ENCODE measurements at regions not wholly inside any gene's neighbourhood (a gene's known extent, or its start where the extent isn't known, plus 50 kb on each side); places are given as distances from the start of the nearest gene placed in this dataset.

DNA sequence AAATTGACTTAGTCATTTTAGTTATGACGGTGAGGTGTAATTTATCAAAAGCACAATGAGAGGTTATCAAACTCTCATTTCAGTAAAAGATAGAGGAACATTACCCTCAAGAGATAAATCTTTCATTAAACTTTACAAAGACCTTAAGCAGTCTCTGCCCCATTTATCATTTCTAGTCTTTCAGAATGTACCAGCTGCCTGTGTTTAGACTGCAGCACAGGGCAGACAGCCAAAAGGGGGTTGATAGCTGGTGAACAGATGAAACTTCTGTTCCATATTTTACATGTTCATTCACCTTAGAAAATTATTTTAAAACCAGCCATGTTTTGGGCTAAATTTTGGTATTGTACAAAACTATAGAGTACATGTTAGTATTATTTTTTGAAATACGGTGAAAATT lies 514.6 kb upstream of the CNTN3 start:
- no peaks in the 10 kb centered on the region for H3K4me1 ChIP-seq (ENCODE audit: control insufficient read depth, insufficient read depth, low read length)
- no peak overlapping the region for H2BK5ac ChIP-seq (ENCODE audit: low read depth, low read length, poor library complexity, severe bottlenecking)
- H3K27ac ChIP-seq (ENCODE audit: insufficient read depth, low read length) = no peak overlapping the region
- no peak overlapping the region for H4K8ac ChIP-seq (ENCODE audit: low read depth in 2 of 2, low read length in 2 of 2)
- DNase-seq = no peak
- no peaks in the 10 kb centered on the region for H3K9me1 ChIP-seq (ENCODE audit: insufficient read depth, low read length)
- H3K4me2 ChIP-seq (ENCODE audit: low read depth, low read length) = no peak overlapping the region
- WGBS, 2 experiments (ENCODE audit: extremely low coverage in 2 of 2, insufficient read length in 1 of 2) = no CpG with 5 or more reads among the region's 2 CpGs
- no peak overlapping the region for H3K4ac ChIP-seq (ENCODE audit: low read depth, low read length)
- H2AK5ac ChIP-seq (ENCODE audit: low read depth, low read length) = no peak overlapping the region
- H3K27me3 ChIP-seq (ENCODE audit: control insufficient read depth, insufficient read depth, low read length) = no peaks in the 10 kb centered on the region
- no peak overlapping the region for H3K9ac ChIP-seq (ENCODE audit: low read depth, low read length)
- H2BK15ac ChIP-seq (ENCODE audit: low read depth, low read length) = no peak overlapping the region
- ChIA-PET POLR2A (ENCODE audit: unreplicated experiment) (no interaction called here), CTCF (no interaction called here)
- no peak overlapping the region for H3K18ac ChIP-seq (ENCODE audit: low read depth, low read length)
- H2BK120ac ChIP-seq (ENCODE audit: low read depth, low read length) = no peak overlapping the region
- intact Hi-C loops (cut with micrococcal nuclease) (no loop called here), in situ Hi-C loops (cut with MboI; ENCODE audit: low sequenced_read_pairs) (no loop called here), dilution Hi-C loops (cut with HindIII; ENCODE audit: low sequenced_read_pairs, unreplicated experiment) (no loop called here)
- no peak overlapping the region for H3K4me3 ChIP-seq (ENCODE audit: insufficient read depth, low read depth, low read length)
- H3K56ac ChIP-seq (ENCODE audit: extremely low read depth, insufficient read depth, low read length) = no peak overlapping the region
- H2BK20ac ChIP-seq (ENCODE audit: low read depth, low read length) = no peak overlapping the region
- H3K36me3 ChIP-seq (ENCODE audit: control insufficient read depth, insufficient read depth, low read length) = no peaks in the 10 kb centered on the region
- no TSS peak for BruUV-seq (replicated peaks)
- H3K14ac ChIP-seq (replicated peaks; ENCODE audit: low read depth, low read length) = no peak overlapping the region
- TF ChIP-seq MAZ (IDR thresholded peaks at IDR 0.05; ENCODE audit: borderline replicate concordance, low read depth, low read length) = no peak
- TF ChIP-seq, protein P1, sequence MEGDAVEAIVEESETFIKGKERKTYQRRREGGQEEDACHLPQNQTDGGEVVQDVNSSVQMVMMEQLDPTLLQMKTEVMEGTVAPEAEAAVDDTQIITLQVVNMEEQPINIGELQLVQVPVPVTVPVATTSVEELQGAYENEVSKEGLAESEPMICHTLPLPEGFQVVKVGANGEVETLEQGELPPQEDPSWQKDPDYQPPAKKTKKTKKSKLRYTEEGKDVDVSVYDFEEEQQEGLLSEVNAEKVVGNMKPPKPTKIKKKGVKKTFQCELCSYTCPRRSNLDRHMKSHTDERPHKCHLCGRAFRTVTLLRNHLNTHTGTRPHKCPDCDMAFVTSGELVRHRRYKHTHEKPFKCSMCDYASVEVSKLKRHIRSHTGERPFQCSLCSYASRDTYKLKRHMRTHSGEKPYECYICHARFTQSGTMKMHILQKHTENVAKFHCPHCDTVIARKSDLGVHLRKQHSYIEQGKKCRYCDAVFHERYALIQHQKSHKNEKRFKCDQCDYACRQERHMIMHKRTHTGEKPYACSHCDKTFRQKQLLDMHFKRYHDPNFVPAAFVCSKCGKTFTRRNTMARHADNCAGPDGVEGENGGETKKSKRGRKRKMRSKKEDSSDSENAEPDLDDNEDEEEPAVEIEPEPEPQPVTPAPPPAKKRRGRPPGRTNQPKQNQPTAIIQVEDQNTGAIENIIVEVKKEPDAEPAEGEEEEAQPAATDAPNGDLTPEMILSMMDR (conservative IDR thresholded peaks at IDR 0.05; ENCODE audit: low read depth, low read length) = no peak
- no peak for TF ChIP-seq CHD1 (IDR thresholded peaks at IDR 0.05; ENCODE audit: low read depth, low read length)
- TF ChIP-seq RFX5 (IDR thresholded peaks at IDR 0.05; ENCODE audit: low read depth, low read length) = no peak
- no peak for TF ChIP-seq MAFK (IDR thresholded peaks at IDR 0.05; ENCODE audit: low read depth, low read length)
- TF ChIP-seq POLR2A (IDR thresholded peaks at IDR 0.05; ENCODE audit: low read depth, low read length) = no peak
- TF ChIP-seq, protein P2, sequence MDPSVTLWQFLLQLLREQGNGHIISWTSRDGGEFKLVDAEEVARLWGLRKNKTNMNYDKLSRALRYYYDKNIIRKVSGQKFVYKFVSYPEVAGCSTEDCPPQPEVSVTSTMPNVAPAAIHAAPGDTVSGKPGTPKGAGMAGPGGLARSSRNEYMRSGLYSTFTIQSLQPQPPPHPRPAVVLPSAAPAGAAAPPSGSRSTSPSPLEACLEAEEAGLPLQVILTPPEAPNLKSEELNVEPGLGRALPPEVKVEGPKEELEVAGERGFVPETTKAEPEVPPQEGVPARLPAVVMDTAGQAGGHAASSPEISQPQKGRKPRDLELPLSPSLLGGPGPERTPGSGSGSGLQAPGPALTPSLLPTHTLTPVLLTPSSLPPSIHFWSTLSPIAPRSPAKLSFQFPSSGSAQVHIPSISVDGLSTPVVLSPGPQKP (IDR thresholded peaks at IDR 0.05; ENCODE audit: borderline replicate concordance, low read depth, low read length) = no peak
- TF ChIP-seq, protein P3, sequence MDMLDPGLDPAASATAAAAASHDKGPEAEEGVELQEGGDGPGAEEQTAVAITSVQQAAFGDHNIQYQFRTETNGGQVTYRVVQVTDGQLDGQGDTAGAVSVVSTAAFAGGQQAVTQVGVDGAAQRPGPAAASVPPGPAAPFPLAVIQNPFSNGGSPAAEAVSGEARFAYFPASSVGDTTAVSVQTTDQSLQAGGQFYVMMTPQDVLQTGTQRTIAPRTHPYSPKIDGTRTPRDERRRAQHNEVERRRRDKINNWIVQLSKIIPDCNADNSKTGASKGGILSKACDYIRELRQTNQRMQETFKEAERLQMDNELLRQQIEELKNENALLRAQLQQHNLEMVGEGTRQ (IDR thresholded peaks at IDR 0.05; ENCODE audit: low read depth, low read length) = no peak
- TF ChIP-seq CEBPB (IDR thresholded peaks at IDR 0.05; ENCODE audit: low read depth, low read length) = no peak
- no peak for TF ChIP-seq RCOR1 (IDR thresholded peaks at IDR 0.05; ENCODE audit: insufficient replicate concordance, low read length)
- no peak for TF ChIP-seq NFE2L2 (IDR thresholded peaks at IDR 0.05; ENCODE audit: low read depth, low read length)
- TF ChIP-seq BHLHE40 (IDR thresholded peaks at IDR 0.05; ENCODE audit: low read depth, low read length) = no peak
- TF ChIP-seq MXI1 (IDR thresholded peaks at IDR 0.05; ENCODE audit: borderline replicate concordance, low read depth, low read length) = no peak
- no peak overlapping the region for H2AK9ac ChIP-seq (replicated peaks; ENCODE audit: low read depth, low read length, poor library complexity)
- no peak overlapping the region for H3K23ac ChIP-seq (ENCODE audit: low read depth, low read length)
- ATAC-seq (ENCODE audit: low read depth) = no peak
- no peak overlapping the region for H4K91ac ChIP-seq (ENCODE audit: insufficient read depth, low read depth, low read length)
- H2AFZ ChIP-seq (replicated peaks; ENCODE audit: low read length, poor library complexity) = no peak overlapping the region
- H4K20me1 ChIP-seq (ENCODE audit: insufficient read depth, low read length) = no peaks in the 10 kb centered on the region
- no peaks in the 10 kb centered on the region for H3K9me3 ChIP-seq (ENCODE audit: control insufficient read depth, insufficient read depth, low read length)
- no peak overlapping the region for H4K5ac ChIP-seq (ENCODE audit: low read depth, low read length)
- no peaks in the 10 kb centered on the region for H3K79me1 ChIP-seq (ENCODE audit: low read depth in 1 of 2, low read length in 2 of 2)

Measured in IMR-90 (cell line).